SJCRH30 (cell line): ENCODE measurements at regions not wholly inside any gene's neighbourhood (a gene's known extent, or its start where the extent isn't known, plus 50 kb on each side); places are given as distances from the start of the nearest gene placed in this dataset.

Source experiments
- DNase-seq, 2 experiments: peaks; one replicate each; pipeline ENCODE4 v3.0.0-alpha.2; 2015 to 2020
- H3K27ac ChIP-seq: fragments of 250-450 bp; sonication (Bioruptor Pico); 2 replicates; pipeline ENCODE4 v1.5.1; 2020; ENCODE audit warnings: mild to moderate bottlenecking, moderate library complexity
- H3K27me3 ChIP-seq: fragments of 250-450 bp; sonication (Bioruptor Pico); 2 replicates; pipeline ENCODE4 v1.5.1; 2020; ENCODE audit warnings: mild to moderate bottlenecking, moderate library complexity
- H3K36me3 ChIP-seq: fragments of 250-450 bp; sonication (Bioruptor Pico); 2 replicates; pipeline ENCODE4 v1.5.1; 2020; ENCODE audit warnings: mild to moderate bottlenecking, moderate library complexity
- H3K4me1 ChIP-seq: fragments of 250-450 bp; sonication (Bioruptor Pico); 2 replicates; pipeline ENCODE4 v1.5.1; 2020; ENCODE audit warnings: mild to moderate bottlenecking, moderate library complexity
- H3K4me3 ChIP-seq: fragments of 250-450 bp; sonication (Bioruptor Pico); 2 replicates; pipeline ENCODE4 v1.5.1; 2020; ENCODE audit warnings: mild to moderate bottlenecking, moderate library complexity
- H3K9me3 ChIP-seq: fragments of 250-450 bp; sonication (Bioruptor Pico); replicated peaks from 2 replicates; pipeline ENCODE4 v1.5.1; 2020; ENCODE audit warnings: mild to moderate bottlenecking, moderate library complexity

GRCh38 chr12:107552263-107552662 lies 133.3 kb upstream of the PWP1 start:
- Histone ChIP-seq H3K4me1 (no peaks in the 10 kb centered on the region), H3K27ac (no peak overlapping the region), H3K9me3 (no peaks in the 10 kb centered on the region), H3K4me3 (no peak overlapping the region), H3K36me3 (no peaks in the 10 kb centered on the region), H3K27me3 (no peaks in the 10 kb centered on the region)
- no peak for DNase-seq

- H3K27me3 ChIP-seq: no peaks in the 10 kb centered on the region
- no peak for DNase-seq
- no peak overlapping the region for H3K27ac ChIP-seq
- H3K4me1 ChIP-seq: no peaks in the 10 kb centered on the region
- no peak overlapping the region for H3K4me3 ChIP-seq
- H3K36me3 ChIP-seq: no peaks in the 10 kb centered on the region
- no peaks in the 10 kb centered on the region for H3K9me3 ChIP-seq
These were observed 132.3 kb upstream of the PWP1 start for GRCh38 chr12:107553211-107553765.

GRCh38 chr12:107554941-107555340 lies 130.7 kb upstream of the PWP1 start:
- H3K36me3 ChIP-seq: no peaks in the 10 kb centered on the region
- no peak overlapping the region for H3K4me3 ChIP-seq
- no peak overlapping the region for H3K27ac ChIP-seq
- DNase-seq: no peak
- H3K27me3 ChIP-seq: no peaks in the 10 kb centered on the region
- H3K4me1 ChIP-seq: no peaks in the 10 kb centered on the region
- no peaks in the 10 kb centered on the region for H3K9me3 ChIP-seq

- Histone ChIP-seq H3K36me3 (no peaks in the 10 kb centered on the region), H3K9me3 (no peaks in the 10 kb centered on the region), H3K27ac (no peak overlapping the region), H3K4me3 (no peak overlapping the region), H3K4me1 (no peaks in the 10 kb centered on the region), H3K27me3 (no peaks in the 10 kb centered on the region)
- no peak for DNase-seq
These were observed 128.6 kb upstream of the PWP1 start for GRCh38 chr12:107557026-107557425.

- DNase-seq: no peak
These were observed 128.0 kb upstream of the PWP1 start for GRCh38 chr12:107557589-107558100.

GRCh38 chr12:107558141-107558815 lies 127.3 kb upstream of the PWP1 start:
- H3K4me1 ChIP-seq: no peaks in the 10 kb centered on the region

More at GRCh38 chr12:107557589-107558100, 128.0 kb upstream of the PWP1 start:
- Histone ChIP-seq H3K27me3 (no peaks in the 10 kb centered on the region), H3K4me3 (no peak overlapping the region), H3K27ac (no peak overlapping the region), H3K4me1 (no peaks in the 10 kb centered on the region), H3K9me3 (no peaks in the 10 kb centered on the region), H3K36me3 (no peaks in the 10 kb centered on the region)

GRCh38 chr12:107558816-107559382 lies 126.7 kb upstream of the PWP1 start:
- H3K4me1 ChIP-seq: no peaks in the 10 kb centered on the region
- no peak overlapping the region for H3K27ac ChIP-seq
- no peaks in the 10 kb centered on the region for H3K36me3 ChIP-seq
- no peak for DNase-seq
- H3K9me3 ChIP-seq: no peaks in the 10 kb centered on the region
- no peaks in the 10 kb centered on the region for H3K27me3 ChIP-seq
- H3K4me3 ChIP-seq: no peak overlapping the region

More at GRCh38 chr12:107558141-107558815, 127.3 kb upstream of the PWP1 start:
- Histone ChIP-seq H3K9me3 (no peaks in the 10 kb centered on the region), H3K36me3 (no peaks in the 10 kb centered on the region), H3K4me3 (no peak overlapping the region), H3K27ac (no peak overlapping the region), H3K27me3 (no peaks in the 10 kb centered on the region)
- no peak for DNase-seq

GRCh38 chr12:107560165-107560898 lies 125.3 kb upstream of the PWP1 start:
- peak; percentile 52 to 67 for DNase-seq
- Histone ChIP-seq H3K9me3 (no peaks in the 10 kb centered on the region), H3K4me1 (no peaks in the 10 kb centered on the region), H3K4me3 (no peak overlapping the region), H3K36me3 (no peaks in the 10 kb centered on the region), H3K27me3 (no peaks in the 10 kb centered on the region), H3K27ac (peak overlapping the region; percentile 25; the same call in 1 of the 2 replicates)

- DNase-seq: no peak
- Histone ChIP-seq H3K27ac (no peak overlapping the region), H3K9me3 (no peaks in the 10 kb centered on the region), H3K4me3 (no peak overlapping the region), H3K4me1 (no peaks in the 10 kb centered on the region), H3K27me3 (no peaks in the 10 kb centered on the region), H3K36me3 (no peaks in the 10 kb centered on the region)
These were observed 124.7 kb upstream of the PWP1 start for GRCh38 chr12:107560899-107561285.

GRCh38 chr12:107564946-107565345 lies 120.7 kb upstream of the PWP1 start:
- no peaks in the 10 kb centered on the region for H3K9me3 ChIP-seq
- no peaks in the 10 kb centered on the region for H3K4me1 ChIP-seq
- no peaks in the 10 kb centered on the region for H3K36me3 ChIP-seq
- no peaks in the 10 kb centered on the region for H3K27me3 ChIP-seq
- DNase-seq: peak; percentile 14 to 36
- H3K27ac ChIP-seq: no peak overlapping the region
- no peak overlapping the region for H3K4me3 ChIP-seq

GRCh38 chr12:107565551-107565950 lies 120.0 kb upstream of the PWP1 start:
- no peaks in the 10 kb centered on the region for H3K27me3 ChIP-seq
- no peaks in the 10 kb centered on the region for H3K9me3 ChIP-seq
- DNase-seq: no peak

GRCh38 chr12:107567876-107568619 lies 117.6 kb upstream of the PWP1 start:
- H3K27ac ChIP-seq: no peak overlapping the region
- no peaks in the 10 kb centered on the region for H3K4me1 ChIP-seq
- no peaks in the 10 kb centered on the region for H3K27me3 ChIP-seq
- H3K36me3 ChIP-seq: no peaks in the 10 kb centered on the region
- no peaks in the 10 kb centered on the region for H3K9me3 ChIP-seq
- no peak overlapping the region for H3K4me3 ChIP-seq
- no peak for DNase-seq

More at GRCh38 chr12:107565551-107565950, 120.0 kb upstream of the PWP1 start:
- H3K27ac ChIP-seq: no peak overlapping the region
- H3K36me3 ChIP-seq: no peaks in the 10 kb centered on the region
- H3K4me3 ChIP-seq: no peak overlapping the region
- H3K4me1 ChIP-seq: no peaks in the 10 kb centered on the region

GRCh38 chr12:107568718-107569117 lies 116.9 kb upstream of the PWP1 start:
- H3K27ac ChIP-seq: no peak overlapping the region

GRCh38 chr12:107570721-107571120 lies 114.9 kb upstream of the PWP1 start:
- DNase-seq: no peak
- Histone ChIP-seq H3K4me1 (no peaks in the 10 kb centered on the region), H3K27me3 (no peaks in the 10 kb centered on the region), H3K36me3 (no peaks in the 10 kb centered on the region), H3K4me3 (no peak overlapping the region), H3K9me3 (no peaks in the 10 kb centered on the region), H3K27ac (no peak overlapping the region)

More at GRCh38 chr12:107568718-107569117, 116.9 kb upstream of the PWP1 start:
- H3K4me3 ChIP-seq: no peak overlapping the region
- no peak for DNase-seq
- no peaks in the 10 kb centered on the region for H3K36me3 ChIP-seq
- no peaks in the 10 kb centered on the region for H3K9me3 ChIP-seq
- H3K4me1 ChIP-seq: no peaks in the 10 kb centered on the region
- H3K27me3 ChIP-seq: no peaks in the 10 kb centered on the region
